ENCODE measurements at regions not wholly inside any gene's neighbourhood (a gene's known extent, or its start where the extent isn't known, plus 50 kb on each side); places are given as distances from the start of the nearest gene placed in this dataset.

GRCh38 chr7:130896051-130896881 lies 162.3 kb upstream of the KLF14 start:
- no peaks in the 10 kb centered on the region for H3K36me3 Mint-ChIP-seq
- TF ChIP-seq CTCF (conservative IDR thresholded peaks at IDR 0.05), result no peak
- H3K4me1 Mint-ChIP-seq (ENCODE audit: unreplicated experiment), result peaks cover 48% of the 10 kb centered on the region
- DNase-seq (ENCODE audit: extremely low spot score, unreplicated experiment), result no peak
- peak overlapping the region; percentile 68 for H3K27ac Mint-ChIP-seq
- peak overlapping the region; percentile 48 for H3K4me3 Mint-ChIP-seq
- H3K9me3 Mint-ChIP-seq, result peaks cover 4% of the 10 kb centered on the region
- H3K27me3 Mint-ChIP-seq, result peaks cover 47% of the 10 kb centered on the region

- peaks cover 4% of the 10 kb centered on the region for H3K9me3 Mint-ChIP-seq
- no peaks in the 10 kb centered on the region for H3K36me3 Mint-ChIP-seq
- H3K27ac Mint-ChIP-seq, result peak overlapping the region; percentile 68
- peaks cover 54% of the 10 kb centered on the region for H3K27me3 Mint-ChIP-seq
- TF ChIP-seq CTCF (conservative IDR thresholded peaks at IDR 0.05), result peak; percentile 92
- H3K4me3 Mint-ChIP-seq, result peak overlapping the region; percentile 49
- DNase-seq (ENCODE audit: extremely low spot score, unreplicated experiment), result no peak
- peaks cover 51% of the 10 kb centered on the region for H3K4me1 Mint-ChIP-seq (ENCODE audit: unreplicated experiment)
Observed at GRCh38 chr7:130896898-130897514, 163.0 kb upstream of the KLF14 start.

- no peak for DNase-seq (ENCODE audit: extremely low spot score, unreplicated experiment)
- peaks cover 59% of the 10 kb centered on the region for H3K27me3 Mint-ChIP-seq
- peaks cover 4% of the 10 kb centered on the region for H3K9me3 Mint-ChIP-seq
- H3K27ac Mint-ChIP-seq, result no peak overlapping the region
- TF ChIP-seq CTCF (conservative IDR thresholded peaks at IDR 0.05), result no peak
- peaks cover 51% of the 10 kb centered on the region for H3K4me1 Mint-ChIP-seq (ENCODE audit: unreplicated experiment)
- no peak overlapping the region for H3K4me3 Mint-ChIP-seq
- no peaks in the 10 kb centered on the region for H3K36me3 Mint-ChIP-seq
Observed at GRCh38 chr7:130897515-130898419, 163.8 kb upstream of the KLF14 start.

GRCh38 chr7:130899071-130899560 lies 165.1 kb upstream of the KLF14 start:
- H3K9me3 Mint-ChIP-seq, result peaks cover 4% of the 10 kb centered on the region
- H3K4me1 Mint-ChIP-seq (ENCODE audit: unreplicated experiment), result peaks cover 54% of the 10 kb centered on the region
- peaks cover 65% of the 10 kb centered on the region for H3K27me3 Mint-ChIP-seq
- DNase-seq (ENCODE audit: extremely low spot score, unreplicated experiment), result no peak
- no peaks in the 10 kb centered on the region for H3K36me3 Mint-ChIP-seq
- peak overlapping the region; percentile 18 for H3K27ac Mint-ChIP-seq
- H3K4me3 Mint-ChIP-seq, result no peak overlapping the region
- TF ChIP-seq CTCF (conservative IDR thresholded peaks at IDR 0.05), result no peak

- no peak for TF ChIP-seq CTCF (conservative IDR thresholded peaks at IDR 0.05)
- H3K27me3 Mint-ChIP-seq, result peaks cover 64% of the 10 kb centered on the region
- H3K4me3 Mint-ChIP-seq, result peak overlapping the region; percentile 18
- DNase-seq (ENCODE audit: extremely low spot score, unreplicated experiment), result no peak
- H3K27ac Mint-ChIP-seq, result peak overlapping the region; percentile 18
- peaks cover 4% of the 10 kb centered on the region for H3K9me3 Mint-ChIP-seq
- peaks cover 53% of the 10 kb centered on the region for H3K4me1 Mint-ChIP-seq (ENCODE audit: unreplicated experiment)
- H3K36me3 Mint-ChIP-seq, result no peaks in the 10 kb centered on the region
Observed at GRCh38 chr7:130899638-130900401, 165.8 kb upstream of the KLF14 start.
